HG02610 (cell line): ENCODE measurements at regions not wholly inside any gene's neighbourhood (a gene's known extent, or its start where the extent isn't known, plus 50 kb on each side); places are given as distances from the start of the nearest gene placed in this dataset.
"Not testable (repeated sequence)": the region's sequence is repeated elsewhere in the genome, so short reads cannot be mapped to it uniquely, and the experiment has no call there.

Source experiments
- ATAC-seq: cut with Tn5 transposase; IDR thresholded peaks from one replicate; pipeline ENCODE4 v1.9.1; 2021; ENCODE audit warnings: mild to moderate bottlenecking, moderate library complexity; ENCODE audit not compliant: unreplicated experiment

- ATAC-seq: no peak
Measured at GRCh38 chr12:102298022-102298421, 100.4 kb upstream of the PMCH start.

- ATAC-seq: no peak
Measured at GRCh38 chr12:102297412-102297811, 99.8 kb upstream of the PMCH start.

- no peak for ATAC-seq
Measured at GRCh38 chr12:102294568-102294967, 96.9 kb upstream of the PMCH start.

DNA sequence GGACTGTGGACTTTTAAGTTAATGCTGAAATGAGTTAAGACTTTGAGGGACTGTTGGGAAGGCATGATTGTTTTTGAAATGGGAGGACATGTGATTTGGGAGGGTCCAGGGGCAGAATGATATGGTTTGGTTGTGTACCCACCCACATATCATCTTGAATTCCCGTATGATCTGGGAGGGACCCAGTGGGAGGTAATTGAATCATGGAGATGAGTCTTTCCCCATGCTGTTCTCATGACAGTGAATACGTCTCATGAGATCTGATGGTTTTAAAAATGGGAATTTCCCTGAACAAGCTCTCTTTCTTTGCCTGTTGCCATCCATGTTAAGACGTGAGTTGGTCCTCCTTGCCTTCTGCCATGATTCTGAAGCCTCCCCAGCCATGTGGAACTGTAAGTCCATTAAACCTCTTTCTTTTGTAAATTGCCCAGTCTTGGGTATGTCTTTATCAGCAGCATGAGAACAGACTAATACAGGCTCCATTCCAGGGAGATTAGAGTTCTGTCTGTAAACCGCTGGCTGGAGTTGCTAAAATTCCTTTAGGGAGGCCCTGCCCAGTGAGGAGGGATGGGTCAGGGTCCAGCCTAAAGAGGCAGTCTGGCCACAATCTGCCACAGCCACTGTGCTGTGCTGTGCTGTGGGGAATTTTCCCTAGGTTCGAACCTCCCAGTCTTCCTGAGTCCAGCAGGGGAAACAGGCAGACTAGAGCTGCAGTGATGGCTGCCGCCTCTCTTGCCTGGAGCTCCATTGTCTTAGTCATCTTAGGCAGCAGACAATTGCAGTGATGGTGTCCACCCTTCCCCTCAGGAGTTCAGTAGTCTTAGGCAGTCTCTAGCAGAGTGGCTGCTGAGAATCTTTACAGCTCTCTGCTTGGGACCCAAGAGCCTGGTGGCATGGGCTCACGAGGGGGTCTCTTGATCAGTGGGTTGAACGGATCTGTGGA is 94.1 kb upstream of the PMCH start:
- ATAC-seq: not testable (repeated sequence)

GRCh38 chr12:102289702-102290101 is 92.1 kb upstream of the PMCH start:
- ATAC-seq: not testable (repeated sequence)

- ATAC-seq: no peak
Measured at GRCh38 chr12:102281231-102281630, 83.6 kb upstream of the PMCH start.

DNA sequence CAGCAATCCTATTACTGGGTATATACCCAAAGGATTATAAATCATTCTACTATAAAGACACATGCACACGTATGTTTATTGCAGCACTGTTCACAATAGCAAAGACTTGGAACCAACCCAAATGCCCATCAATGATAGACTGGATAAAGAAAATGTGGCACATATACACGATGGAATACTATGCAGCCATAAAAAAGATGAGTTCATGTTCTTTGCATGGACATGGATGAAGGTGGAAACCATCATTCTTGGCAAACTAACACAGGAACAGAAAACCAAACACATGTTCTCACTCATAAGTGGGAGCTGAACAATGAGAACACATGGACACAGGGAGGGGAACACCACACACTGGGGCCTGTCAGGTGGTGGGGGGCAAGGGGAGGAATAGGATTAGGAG is 58.1 kb upstream of the PMCH start:
- ATAC-seq: not testable (repeated sequence)

GRCh38 chr12:102251005-102251404 is 53.4 kb upstream of the PMCH start:
- ATAC-seq: not testable (repeated sequence)

GRCh38 chr12:102249079-102249841 is 51.6 kb upstream of the PMCH start:
- no peak for ATAC-seq
